Suppressor macrophage treated with lipopolysaccharide for 4 hours (primary cell): ENCODE measurements at regions not wholly inside any gene's neighbourhood (a gene's known extent, or its start where the extent isn't known, plus 50 kb on each side); places are given as distances from the start of the nearest gene placed in this dataset.

Experiments
- DNase-seq: peaks from one replicate; pipeline ENCODE4 v3.0.0-alpha.2; 2020

- DNase-seq, result no peak
Observed at GRCh38 chr2:71786291-71787107, 333.1 kb downstream of the DYSF start.

DNA sequence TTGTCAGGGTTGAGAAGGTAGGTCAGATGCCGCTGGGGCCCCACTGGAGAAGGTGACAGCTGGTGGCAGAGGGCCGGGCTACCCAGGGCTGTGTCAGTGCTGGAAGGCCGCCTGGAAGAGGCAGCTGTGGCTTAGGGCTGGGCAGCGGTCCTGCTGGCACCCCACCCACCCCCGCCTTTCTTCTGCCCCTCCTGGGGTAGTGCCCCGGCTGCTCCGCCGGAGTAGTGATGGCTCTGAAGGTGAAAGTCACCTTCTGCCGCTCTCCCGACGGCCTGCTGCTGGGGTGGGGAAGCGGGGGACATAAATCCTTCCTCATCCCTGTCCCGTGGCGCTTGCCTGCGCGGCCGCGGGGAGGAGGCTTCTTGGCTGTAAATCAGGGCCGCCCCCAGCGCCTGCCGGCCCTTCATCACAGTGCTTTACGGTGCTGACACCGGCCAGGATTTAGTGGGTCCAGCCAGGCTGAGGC is 332.2 kb downstream of the DYSF start:
- DNase-seq, result no peak

- DNase-seq, result no peak
Observed at GRCh38 chr2:71784734-71785511, 331.6 kb downstream of the DYSF start.

DNA sequence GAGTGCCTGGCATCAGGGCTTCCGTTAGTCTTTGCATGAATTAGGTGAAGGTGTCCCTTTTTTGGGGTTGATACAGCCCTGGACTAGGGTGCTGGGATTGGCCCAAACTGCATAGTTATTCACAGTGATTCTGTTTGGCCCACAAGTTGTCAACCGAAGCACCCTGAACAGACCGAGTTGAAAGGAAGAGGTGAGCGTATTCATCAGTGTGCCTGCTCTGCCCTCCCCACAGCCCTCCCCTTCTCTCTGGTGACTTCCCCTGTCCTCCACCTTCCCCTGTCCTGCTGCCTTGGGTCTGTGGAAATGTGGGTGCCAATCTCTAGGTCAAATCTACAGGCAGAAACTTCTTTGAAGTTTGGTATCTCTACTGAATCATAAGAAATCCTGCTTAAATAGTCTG is 330.5 kb downstream of the DYSF start:
- DNase-seq, result no peak

GRCh38 chr2:71783215-71783614 is 329.9 kb downstream of the DYSF start:
- no peak for DNase-seq

DNA sequence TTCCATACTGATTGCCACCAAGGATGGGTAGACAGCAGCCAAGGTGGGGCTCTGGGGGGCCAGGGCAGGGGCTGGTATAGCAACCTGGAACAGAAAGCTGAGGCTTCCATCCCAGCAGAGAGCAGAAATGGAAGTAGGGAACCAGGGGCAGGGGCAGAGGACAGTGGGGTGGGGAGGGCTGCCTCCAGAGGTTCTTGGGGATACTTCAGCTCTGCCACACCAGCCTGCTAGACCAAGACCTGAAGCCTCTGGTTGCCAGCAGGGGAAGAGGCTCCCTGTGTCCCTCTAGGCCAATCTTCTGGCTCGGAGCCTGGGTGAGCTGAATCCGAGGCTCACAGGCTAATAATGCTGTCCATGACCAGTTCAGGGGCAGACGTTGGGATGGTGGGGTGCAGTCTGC is 329.0 kb downstream of the DYSF start:
- DNase-seq, result no peak

DNA sequence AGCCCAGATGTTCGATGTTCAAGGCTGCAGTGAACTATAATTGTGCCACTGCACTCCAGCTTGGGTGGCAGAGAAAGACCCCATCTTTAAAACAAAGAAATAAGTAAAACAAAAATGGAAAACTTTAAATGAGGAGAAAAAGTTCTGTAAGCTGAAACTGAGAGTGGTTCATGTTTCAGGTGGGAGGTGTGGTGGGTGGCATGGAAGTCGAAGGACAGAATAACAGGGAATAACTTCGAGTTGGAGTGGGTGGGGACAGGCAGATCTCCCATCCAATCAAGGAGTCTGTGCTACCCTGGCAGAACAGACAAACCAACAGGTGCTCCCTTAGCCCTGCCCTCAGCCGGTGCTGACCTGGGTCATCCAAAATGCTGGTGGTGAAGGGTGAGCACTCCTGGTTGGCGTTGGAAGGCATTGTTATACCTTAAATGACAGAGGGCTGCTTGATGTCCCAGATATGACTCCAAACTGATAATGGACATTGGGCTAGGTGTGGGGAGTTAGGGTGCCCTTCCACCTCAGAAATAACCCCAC is 328.4 kb downstream of the DYSF start:
- no peak for DNase-seq

- no peak for DNase-seq
Observed at GRCh38 chr2:71780162-71780561, 326.8 kb downstream of the DYSF start.

DNA sequence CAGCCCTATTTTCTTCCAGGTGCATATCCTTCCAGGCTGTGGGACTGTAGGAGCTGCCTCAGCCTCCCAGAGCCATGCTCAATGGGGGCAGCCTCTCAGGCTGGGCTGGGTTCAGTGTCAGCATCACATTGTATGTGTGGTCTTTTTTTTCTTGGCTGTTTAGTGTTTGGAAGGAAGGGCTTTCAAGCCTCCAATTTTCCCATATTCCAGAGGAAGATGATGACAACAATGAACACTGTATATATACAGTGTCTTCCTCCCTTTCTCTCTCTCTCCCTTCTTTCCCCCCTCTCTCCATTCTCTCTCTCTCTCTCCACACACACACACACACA is 326.4 kb downstream of the DYSF start:
- no peak for DNase-seq

- DNase-seq, result no peak
Observed at GRCh38 chr2:71778936-71779773, 325.8 kb downstream of the DYSF start.

- DNase-seq, result no peak
Observed at GRCh38 chr2:71778514-71778913, 325.2 kb downstream of the DYSF start.

- DNase-seq, result no peak
Observed at GRCh38 chr2:71777946-71778345, 324.6 kb downstream of the DYSF start.

GRCh38 chr2:71776227-71776626 is 322.9 kb downstream of the DYSF start:
- no peak for DNase-seq

- DNase-seq, result no peak
Observed at GRCh38 chr2:71773218-71773617, 319.9 kb downstream of the DYSF start.

- DNase-seq, result no peak
Observed at GRCh38 chr2:71772510-71773172, 319.3 kb downstream of the DYSF start.

DNA sequence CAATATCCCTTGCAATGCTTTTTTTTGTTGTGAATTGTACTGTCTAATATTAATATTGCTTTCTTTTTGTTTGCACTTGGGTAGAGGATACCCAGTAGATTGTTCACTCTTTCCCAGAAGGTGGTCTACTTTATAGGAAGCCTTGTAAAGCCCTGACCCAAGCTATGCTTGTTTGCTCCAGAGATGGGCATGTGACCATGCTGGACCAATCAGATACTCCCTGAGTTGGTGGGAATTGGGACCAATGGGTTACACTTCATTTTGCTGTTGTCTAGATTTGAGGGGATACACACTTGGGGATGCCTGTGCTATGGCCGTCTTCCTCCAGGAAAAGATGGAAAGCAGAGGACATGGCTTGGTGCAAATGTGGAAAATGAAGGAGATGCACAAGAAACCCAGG is 314.3 kb downstream of the DYSF start:
- DNase-seq, result no peak

- no peak for DNase-seq
Observed at GRCh38 chr2:71759060-71759459, 305.7 kb downstream of the DYSF start.

DNA sequence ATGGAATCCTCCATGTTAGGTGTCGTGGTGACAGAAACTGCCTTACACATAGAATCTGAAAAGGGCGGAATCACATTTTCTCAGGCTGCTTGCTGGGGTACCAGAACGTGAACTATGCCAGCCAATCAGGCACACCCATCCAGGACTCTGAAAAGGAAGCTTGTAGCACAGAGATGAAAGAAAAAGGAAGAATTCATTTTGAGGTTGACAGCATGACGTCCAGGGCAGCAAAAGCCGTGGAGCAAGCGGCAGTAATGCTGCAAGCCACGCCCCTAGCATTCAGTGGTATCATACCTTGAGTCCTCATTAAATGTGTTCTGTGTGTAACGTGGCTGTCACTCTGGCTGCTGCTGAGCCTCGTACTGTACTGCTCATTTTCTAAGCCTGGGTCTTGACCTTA is 304.0 kb downstream of the DYSF start:
- no peak for DNase-seq

DNA sequence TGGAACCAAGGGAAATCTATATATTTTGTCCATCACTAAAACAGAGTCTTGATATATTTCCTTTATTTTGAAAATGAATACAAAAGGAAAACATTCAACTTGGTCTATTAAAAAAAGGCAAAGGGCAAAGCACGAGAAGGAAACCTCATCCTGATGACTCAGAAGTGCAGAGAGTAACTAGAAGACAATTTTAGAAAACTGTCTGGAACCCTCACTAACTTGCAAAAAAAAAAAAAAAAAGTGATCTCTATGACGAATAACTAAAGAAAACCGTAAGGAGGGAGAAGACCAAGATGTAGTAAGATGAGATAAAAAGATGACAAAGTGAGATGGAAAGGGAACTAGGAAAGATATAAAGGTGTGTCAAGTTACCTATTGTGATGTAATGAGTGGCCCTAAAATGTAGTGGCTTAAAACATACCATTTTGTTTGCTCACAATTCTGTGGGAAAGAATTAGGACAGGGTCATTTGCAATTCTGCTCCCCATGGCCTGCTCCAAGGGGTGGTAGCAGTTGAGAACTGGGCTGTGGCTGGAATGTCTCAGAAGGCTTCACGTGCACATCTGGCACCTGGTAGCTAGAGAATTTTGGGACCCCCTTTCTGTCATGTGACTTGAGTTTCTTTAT is 303.0 kb downstream of the DYSF start:
- no peak for DNase-seq

DNA sequence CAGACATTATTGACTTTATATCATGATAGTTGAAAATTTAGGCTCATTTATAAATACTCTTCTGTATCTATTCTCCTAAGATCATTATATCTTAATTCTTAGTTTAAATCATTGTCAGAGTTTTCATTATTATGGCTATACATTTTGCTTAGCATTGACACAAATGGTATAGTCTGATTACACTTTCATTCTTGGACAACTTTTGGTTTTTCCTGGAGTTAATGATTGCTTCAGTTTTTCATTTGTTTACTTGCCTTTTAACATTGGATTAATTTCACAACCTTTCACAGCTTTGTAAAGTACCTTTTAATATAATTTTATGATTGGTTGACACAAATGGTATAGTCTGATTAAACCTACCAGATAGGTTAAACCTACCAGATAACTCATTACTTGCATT is 298.2 kb downstream of the DYSF start:
- no peak for DNase-seq

DNA sequence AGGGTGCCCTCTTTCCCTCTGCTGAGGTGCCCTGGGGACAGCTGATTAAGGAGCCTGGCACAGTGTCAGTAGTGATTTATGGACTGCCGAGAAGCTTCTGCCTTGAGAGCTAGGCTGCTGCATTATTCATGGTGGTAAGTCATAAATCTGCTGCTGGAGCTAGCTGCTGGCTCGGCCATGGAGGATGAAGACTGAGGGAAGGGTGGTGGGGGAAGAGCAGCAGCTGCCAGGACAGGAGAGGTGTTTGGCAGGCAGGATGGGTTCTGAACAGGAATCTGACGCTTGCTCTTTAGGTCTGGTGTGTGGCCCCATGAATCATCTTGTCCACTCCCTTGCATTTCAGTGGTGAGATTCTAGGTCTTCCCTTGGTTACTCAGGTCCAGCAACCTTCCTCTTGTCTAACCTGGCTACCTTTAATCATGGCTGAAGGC is 296.3 kb downstream of the DYSF start:
- no peak for DNase-seq

DNA sequence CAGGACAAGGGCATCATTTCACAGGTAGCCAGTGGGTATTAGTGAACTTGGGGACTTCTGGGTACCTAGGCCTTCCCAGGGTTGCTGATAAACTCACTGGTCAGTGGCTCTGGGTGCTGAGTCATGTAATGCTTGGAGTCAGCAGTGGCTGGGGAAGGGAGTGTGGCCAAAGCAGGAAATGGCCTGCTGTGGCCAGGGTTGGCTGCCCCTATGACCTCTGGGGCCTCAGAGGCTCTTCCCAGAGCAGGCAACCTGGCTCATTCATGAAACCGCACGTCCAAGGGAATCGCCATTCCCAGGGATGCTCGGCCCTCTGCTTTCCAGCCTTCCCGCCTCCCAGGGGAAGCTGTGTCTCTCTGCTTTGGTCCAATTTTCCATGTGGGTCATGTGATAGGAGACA is 294.9 kb downstream of the DYSF start:
- no peak for DNase-seq
